ENCODE measurements at regions not wholly inside any gene's neighbourhood (a gene's known extent, or its start where the extent isn't known, plus 50 kb on each side); places are given as distances from the start of the nearest gene placed in this dataset.
"Not testable (repeated sequence)": the region's sequence is repeated elsewhere in the genome, so short reads cannot be mapped to it uniquely, and the experiment has no call there.

DNA sequence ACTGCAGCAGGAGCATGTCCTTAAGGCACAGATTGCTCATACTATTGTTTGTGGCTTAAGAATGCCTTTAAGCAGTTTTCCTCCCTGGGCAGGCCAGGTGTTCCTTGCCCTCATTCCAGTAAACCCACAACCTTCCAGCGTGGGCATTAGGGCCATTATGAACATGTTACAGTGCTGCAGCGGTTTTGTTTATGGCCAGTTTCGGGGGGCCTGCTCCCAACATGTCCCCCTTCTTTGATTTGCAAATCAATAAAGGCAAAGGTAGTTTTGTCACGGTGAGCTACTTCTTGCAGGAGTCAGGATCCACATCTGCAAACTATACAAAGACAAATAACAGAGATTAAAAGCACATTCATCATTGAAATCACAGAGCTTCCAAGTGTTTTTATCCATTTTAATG is 712.8 kb upstream of the MBL2 start:
- TF ChIP-seq, protein P1, sequence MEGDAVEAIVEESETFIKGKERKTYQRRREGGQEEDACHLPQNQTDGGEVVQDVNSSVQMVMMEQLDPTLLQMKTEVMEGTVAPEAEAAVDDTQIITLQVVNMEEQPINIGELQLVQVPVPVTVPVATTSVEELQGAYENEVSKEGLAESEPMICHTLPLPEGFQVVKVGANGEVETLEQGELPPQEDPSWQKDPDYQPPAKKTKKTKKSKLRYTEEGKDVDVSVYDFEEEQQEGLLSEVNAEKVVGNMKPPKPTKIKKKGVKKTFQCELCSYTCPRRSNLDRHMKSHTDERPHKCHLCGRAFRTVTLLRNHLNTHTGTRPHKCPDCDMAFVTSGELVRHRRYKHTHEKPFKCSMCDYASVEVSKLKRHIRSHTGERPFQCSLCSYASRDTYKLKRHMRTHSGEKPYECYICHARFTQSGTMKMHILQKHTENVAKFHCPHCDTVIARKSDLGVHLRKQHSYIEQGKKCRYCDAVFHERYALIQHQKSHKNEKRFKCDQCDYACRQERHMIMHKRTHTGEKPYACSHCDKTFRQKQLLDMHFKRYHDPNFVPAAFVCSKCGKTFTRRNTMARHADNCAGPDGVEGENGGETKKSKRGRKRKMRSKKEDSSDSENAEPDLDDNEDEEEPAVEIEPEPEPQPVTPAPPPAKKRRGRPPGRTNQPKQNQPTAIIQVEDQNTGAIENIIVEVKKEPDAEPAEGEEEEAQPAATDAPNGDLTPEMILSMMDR (IDR thresholded peaks at IDR 0.05 in 8 of 11, conservative IDR thresholded peaks at IDR 0.05 in 3 of 11), result not testable (repeated sequence)
- TF ChIP-seq POLR2A, POLR2AphosphoS5 (IDR thresholded peaks at IDR 0.05): not testable (repeated sequence)
